Natural killer cell (primary cell): ENCODE measurements at regions not wholly inside any gene's neighbourhood (a gene's known extent, or its start where the extent isn't known, plus 50 kb on each side); places are given as distances from the start of the nearest gene placed in this dataset.
"Not testable (repeated sequence)": the region's sequence is repeated elsewhere in the genome, so short reads cannot be mapped to it uniquely, and the experiment has no call there.

Source experiments
- ATAC-seq, 3 donors: fragments of 150-1000 bp in 2 of 3; fragments of 200-7000 bp in 1 of 3; cut with Tn5 transposase; 1 replicate in 1 of 3; 2 replicates in 2 of 3; pipeline ENCODE4 v1.10.0; 2021; ENCODE audit warnings: mild to moderate bottlenecking in 2 of 3, moderate library complexity in 2 of 3
- DNase-seq, 2 donors: peaks; one replicate each; pipeline versions ENCODE4 v3.0.0 to v3.0.0-alpha.2; 2013 to 2021; ENCODE audit warnings: mixed read lengths in 1 of 2
- H3K27ac ChIP-seq: one replicate; pipeline ENCODE4 v1.5.1; 2013; ENCODE audit warnings: mild to moderate bottlenecking, low read length
- H3K27me3 ChIP-seq: one replicate; pipeline ENCODE4 v1.6.1; 2013; ENCODE audit warnings: low read length; ENCODE audit not compliant: control insufficient read depth, insufficient read depth
- H3K36me3 ChIP-seq: one replicate; pipeline ENCODE4 v1.6.1; 2013; ENCODE audit warnings: low read length; ENCODE audit not compliant: control insufficient read depth, insufficient read depth
- H3K4me1 ChIP-seq: one replicate; pipeline ENCODE4 v1.6.1; 2013; ENCODE audit warnings: low read length; ENCODE audit not compliant: control insufficient read depth, insufficient read depth
- H3K4me3 ChIP-seq: one replicate; pipeline ENCODE4 v1.5.1; 2013; ENCODE audit warnings: low read length
- H3K9me3 ChIP-seq: one replicate; pipeline ENCODE4 v1.6.1; 2013; ENCODE audit warnings: low read length; ENCODE audit not compliant: control insufficient read depth, insufficient read depth
- H3K27ac Mint-ChIP-seq, 2 donors: one replicate each; pipeline ENCODE4 v1.8.0; 2022; ENCODE audit warnings: mild to moderate bottlenecking in 2 of 2, mixed read lengths in 2 of 2, moderate library complexity in 1 of 2
- H3K27me3 Mint-ChIP-seq, 2 donors: one replicate each; pipeline ENCODE4 v1.8.0; 2022; ENCODE audit warnings: low read depth in 2 of 2, mixed read lengths in 2 of 2
- H3K36me3 Mint-ChIP-seq: one replicate; pipeline ENCODE4 v1.8.0; 2022; ENCODE audit warnings: mixed read lengths
- H3K4me1 Mint-ChIP-seq, 2 donors: one replicate each; pipeline ENCODE4 v1.8.0; 2022; ENCODE audit warnings: mixed read lengths in 2 of 2
- H3K4me3 Mint-ChIP-seq: one replicate; pipeline ENCODE4 v1.8.0; 2022; ENCODE audit warnings: mild to moderate bottlenecking, moderate library complexity, mixed read lengths
- H3K9me3 Mint-ChIP-seq, 2 donors: one replicate each; pipeline ENCODE4 v1.8.0; 2022; ENCODE audit warnings: mixed read lengths in 2 of 2
- CTCF ChIP-seq: fragments of 200-600 bp; IDR thresholded peaks from one replicate; pipeline ENCODE4 v1.8.0; 2022; ENCODE audit warnings: antibody characterized with exemption
- WGBS: methylation state at CpG from one replicate; pipeline ENCODE4 v1.1.7; 2013; ENCODE audit warnings: missing lambda C conversion rate; ENCODE audit not compliant: insufficient coverage; 5-methylcytosine and 5-hydroxymethylcytosine counted together
- intact Hi-C: fragments of 100-400 bp; cut with micrococcal nuclease; formaldehyde crosslinking; loops from one replicate; pipeline ENCODE4 v1.14.2; 2022

- H3K27ac ChIP-seq: no peak overlapping the region
- Mint-ChIP-seq H3K36me3 (peaks cover 8% of the 10 kb centered on the region), H3K27ac (no peak overlapping the region), H3K4me3 (no peak overlapping the region), H3K9me3 (peaks cover 24 to 27% of the 10 kb centered on the region in 2 donors), H3K4me1 (no peaks in the 10 kb centered on the region), H3K27me3 (no peaks in the 10 kb centered on the region)
- intact Hi-C loops: no loop called here
- no peaks in the 10 kb centered on the region for H3K4me1 ChIP-seq
- no peak for ATAC-seq
- DNase-seq: no peak
- WGBS: 100% methylated on average over 1 of the region's 1 CpG
- TF ChIP-seq CTCF: no peak
- H3K36me3 ChIP-seq: no peaks in the 10 kb centered on the region
- no peak overlapping the region for H3K4me3 ChIP-seq
- no peaks in the 10 kb centered on the region for H3K27me3 ChIP-seq
- no peaks in the 10 kb centered on the region for H3K9me3 ChIP-seq
These were observed 441.8 kb downstream of the SLITRK1 start for GRCh38 chr13:83440465-83440864.

- H3K27ac Mint-ChIP-seq, H3K4me1 Mint-ChIP-seq, H3K27ac ChIP-seq, DNase-seq, H3K9me3 ChIP-seq, H3K27me3 ChIP-seq, H3K36me3 Mint-ChIP-seq, H3K27me3 Mint-ChIP-seq, intact Hi-C loops, H3K4me1 ChIP-seq, ATAC-seq, H3K4me3 Mint-ChIP-seq, H3K4me3 ChIP-seq, H3K36me3 ChIP-seq: not testable (repeated sequence)
- WGBS: 88% methylated on average over 12 of the region's 12 CpGs
- H3K9me3 Mint-ChIP-seq: peaks cover 22% of the 10 kb centered on the region in 2 donors
These were observed 442.8 kb downstream of the SLITRK1 start for GRCh38 chr13:83439464-83439863.

- TF ChIP-seq CTCF: no peak
These were observed 458.4 kb downstream of the SLITRK1 start for GRCh38 chr13:83423861-83424260.

GRCh38 chr13:83423381-83423780 lies 458.9 kb downstream of the SLITRK1 start:
- no peak for DNase-seq
- no peak overlapping the region for H3K27ac Mint-ChIP-seq

More at GRCh38 chr13:83423861-83424260, 458.4 kb downstream of the SLITRK1 start:
- no peaks in the 10 kb centered on the region for H3K27me3 Mint-ChIP-seq
- 73% methylated on average over 2 of the region's 3 CpGs for WGBS
- no peak overlapping the region for H3K4me3 Mint-ChIP-seq
- Histone ChIP-seq H3K4me1 (no peaks in the 10 kb centered on the region), H3K4me3 (no peak overlapping the region), H3K27ac (no peak overlapping the region), H3K9me3 (peaks cover 2% of the 10 kb centered on the region), H3K27me3 (no peaks in the 10 kb centered on the region), H3K36me3 (no peaks in the 10 kb centered on the region)
- H3K27ac Mint-ChIP-seq: no peak overlapping the region
- no peaks in the 10 kb centered on the region for H3K36me3 Mint-ChIP-seq
- intact Hi-C loops: no loop called here
- H3K9me3 Mint-ChIP-seq: peaks cover 14 to 22% of the 10 kb centered on the region in 2 donors
- ATAC-seq: no peak
- DNase-seq: no peak
- no peaks in the 10 kb centered on the region for H3K4me1 Mint-ChIP-seq

More at GRCh38 chr13:83423381-83423780, 458.9 kb downstream of the SLITRK1 start:
- H3K4me3 ChIP-seq: no peak overlapping the region
- no peaks in the 10 kb centered on the region for H3K27me3 ChIP-seq
- ATAC-seq: no peak
- no CpG with 5 or more reads among the region's 2 CpGs for WGBS
- Mint-ChIP-seq H3K4me3 (no peak overlapping the region), H3K4me1 (no peaks in the 10 kb centered on the region), H3K27me3 (no peaks in the 10 kb centered on the region), H3K36me3 (no peaks in the 10 kb centered on the region), H3K9me3 (peaks cover 14 to 20% of the 10 kb centered on the region in 2 donors)
- no peaks in the 10 kb centered on the region for H3K4me1 ChIP-seq
- H3K9me3 ChIP-seq: peaks cover 2% of the 10 kb centered on the region
- no peak for TF ChIP-seq CTCF
- no peak overlapping the region for H3K27ac ChIP-seq
- no peaks in the 10 kb centered on the region for H3K36me3 ChIP-seq
- intact Hi-C loops: no loop called here
